HepG2 (cell line): ENCODE measurements at regions not wholly inside any gene's neighbourhood (a gene's known extent, or its start where the extent isn't known, plus 50 kb on each side); places are given as distances from the start of the nearest gene placed in this dataset.
A peak's percentile ranks its signal among the peaks of the same experiment; 100 is the strongest.
"Not testable (repeated sequence)": the region's sequence is repeated elsewhere in the genome, so short reads cannot be mapped to it uniquely, and the experiment has no call there.

Source experiments
- ATAC-seq: fragments of 200-7000 bp; cut with Tn5 transposase; 3 replicates; pipeline ENCODE4 v1.9.1; 2020; ENCODE audit warnings: mild to moderate bottlenecking, moderate library complexity
- BruUV-seq: library from RNA; stranded (reverse); fragments of 400-500 nt; replicated peaks from 2 replicates; lab custom pipeline; 2021; lab: Mats Ljungman, UMichigan
- CTCF ChIA-PET: fragments of 300-600 bp; formaldehyde crosslinking; extraction: SDS; loops from one replicate; lab custom pipeline; 2021; ENCODE audit warnings: low total read pairs, inconsistent platforms, low intra/inter-chr PET ratio; lab: Yijun Ruan, JAX
- POLR2A ChIA-PET: fragments of 350-600 bp; sonication (Branson Sonifier 250); formaldehyde crosslinking; loops from one replicate; lab custom pipeline; 2020; ENCODE audit warnings: antibody characterized with exemption, inconsistent platforms; lab: Yijun Ruan, JAX
- DNase-seq: peaks from one replicate; pipeline ENCODE4 v3.0.0-alpha.2; 2015; ENCODE audit warnings: low spot score
- FAIRE-seq: peaks from 3 replicates; lab custom pipeline; 2011; peaks lifted over from hg19 to GRCh38; lab: Jason Lieb, UNC
- H2AFZ ChIP-seq: one replicate; pipeline ENCODE4 v1.6.1; 2011; ENCODE audit warnings: low read length, inconsistent platforms
- H3K27ac ChIP-seq: fragments of 300-600 bp; 3 replicates; pipeline ENCODE4 v1.8.0; 2011; ENCODE audit warnings: mixed run types, mild to moderate bottlenecking, mixed read lengths, low read length, inconsistent platforms; ENCODE audit not compliant: insufficient read depth; ENCODE audit errors: extremely low read length
- H3K27me3 ChIP-seq, 2 experiments: fragments of 200-600 bp in 1 of 2; 2 replicates in 1 of 2; 3 replicates in 1 of 2; pipeline versions ENCODE4 v1.6.0 to v1.8.0; 2011; ENCODE audit warnings: low read length in 2 of 2, mild to moderate bottlenecking in 2 of 2, moderate library complexity in 2 of 2, inconsistent platforms in 1 of 2; ENCODE audit not compliant: insufficient read depth in 2 of 2, control insufficient read depth in 1 of 2
- H3K36me3 ChIP-seq, 2 experiments: fragments of 200-600 bp in 1 of 2; replicated peaks in 1 of 2; 2 replicates in 1 of 2; 3 replicates in 1 of 2; pipeline versions ENCODE4 v1.5.1 to v1.8.0; 2011; ENCODE audit warnings: low read length in 2 of 2, inconsistent platforms in 1 of 2; ENCODE audit not compliant: insufficient read depth in 2 of 2, control insufficient read depth in 1 of 2
- H3K4me1 ChIP-seq: 2 replicates; pipeline ENCODE4 v1.5.1; 2012; ENCODE audit warnings: low read length, inconsistent platforms; ENCODE audit not compliant: insufficient read depth
- H3K4me2 ChIP-seq: 2 replicates; pipeline ENCODE4 v1.6.0; 2011; ENCODE audit warnings: low read depth, low read length, inconsistent platforms
- H3K4me3 ChIP-seq, 3 experiments: fragments of 200-600 bp in 1 of 3; sonication (generic), shearing (Covaris generic) in 1 of 3; replicated peaks in 1 of 3; 2 replicates each; pipeline ENCODE4 v1.5.1; 2011 to 2016; ENCODE audit warnings: low read length in 3 of 3, inconsistent platforms in 2 of 3, low read depth in 2 of 3, mild to moderate bottlenecking in 2 of 3, control low read depth in 1 of 3, mixed read lengths in 1 of 3; ENCODE audit not compliant: insufficient read depth in 1 of 3
- H3K79me2 ChIP-seq: one replicate; pipeline ENCODE4 v1.6.1; 2011; ENCODE audit warnings: low read length, inconsistent platforms; ENCODE audit not compliant: insufficient read depth
- H3K9ac ChIP-seq: 2 replicates; pipeline ENCODE4 v1.6.0; 2011; ENCODE audit warnings: mild to moderate bottlenecking, low read depth, low read length, inconsistent platforms; ENCODE audit not compliant: insufficient read depth
- H3K9me3 ChIP-seq: 2 replicates; pipeline ENCODE4 v1.5.1; 2012; ENCODE audit warnings: mild to moderate bottlenecking, low read length
- H4K20me1 ChIP-seq: 2 replicates; pipeline ENCODE4 v1.6.0; 2011; ENCODE audit warnings: inconsistent platforms, mild to moderate bottlenecking, low read length, moderate library complexity; ENCODE audit not compliant: insufficient read depth
- STAG1 ChIP-seq: sonication (generic); formaldehyde crosslinking; IDR thresholded peaks from 2 replicates; pipeline ENCODE4 v1.4.0; 2020; ENCODE audit warnings: missing genetic modification reagents
- ZFY ChIP-seq: sonication (generic); formaldehyde crosslinking; IDR thresholded peaks from 2 replicates; pipeline ENCODE4 v1.4.0; 2020; ENCODE audit warnings: missing genetic modification reagents
- WGBS: methylation state at CpG from one replicate; pipeline ENCODE4 v1.1.6; 2017; ENCODE audit warnings: low lambda C conversion rate; 5-methylcytosine and 5-hydroxymethylcytosine counted together
- in situ Hi-C: cut with HindIII; loops from 2 replicates; pipeline ENCODE4 v1.10.0; 2017; ENCODE audit warnings: low pct_unique_long_range_greater_than_20kb; ENCODE audit not compliant: extremely low pct_ligation_motif_present
- intact Hi-C: fragments of 100-400 bp; cut with micrococcal nuclease; formaldehyde crosslinking; loops from one replicate; pipeline ENCODE4 v1.10.0; 2022; ENCODE audit not compliant: unreplicated experiment
- TF ChIP-seq, protein P1 (sequence below): sonication (generic); formaldehyde crosslinking; IDR thresholded peaks from 2 replicates; pipeline ENCODE4 v1.5.0; 2020; ENCODE audit warnings: mild to moderate bottlenecking, missing genetic modification reagents, moderate library complexity
- TF ChIP-seq, protein P2 (sequence below): sonication (generic); formaldehyde crosslinking; IDR thresholded peaks from 2 replicates; pipeline ENCODE4 v1.5.0; 2020; ENCODE audit warnings: mild to moderate bottlenecking, missing genetic modification reagents

DNA sequence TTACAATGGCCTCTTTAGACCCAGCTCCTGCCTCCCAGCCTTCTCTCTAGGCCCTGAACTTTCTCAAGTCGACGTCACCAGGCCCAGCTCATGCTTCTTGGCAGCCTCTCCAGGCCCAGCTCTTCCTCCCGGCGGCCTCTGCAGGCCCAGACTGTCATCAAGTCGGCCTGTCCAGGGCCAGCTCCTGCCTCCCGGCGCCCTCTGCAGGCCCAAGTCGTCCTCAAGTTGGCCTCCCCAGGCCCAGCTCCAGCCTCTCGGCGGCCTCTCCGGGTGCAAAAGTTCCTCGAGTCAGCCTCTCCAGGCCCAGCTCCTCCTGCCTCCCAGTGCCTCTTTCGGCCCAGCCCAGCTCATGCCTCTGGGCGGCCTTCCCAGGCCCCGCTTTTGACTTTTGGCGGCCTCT is 158.1 kb upstream of the CDK13 start:
- H3K4me2 ChIP-seq, H3K4me1 ChIP-seq, H3K9me3 ChIP-seq, FAIRE-seq, CTCF ChIA-PET, in situ Hi-C loops, intact Hi-C loops, ATAC-seq, H3K36me3 ChIP-seq, DNase-seq, H3K9ac ChIP-seq, H3K27ac ChIP-seq, BruUV-seq, H3K79me2 ChIP-seq, H3K4me3 ChIP-seq, H4K20me1 ChIP-seq, POLR2A ChIA-PET, H2AFZ ChIP-seq, H3K27me3 ChIP-seq: not testable (repeated sequence)
- WGBS = 76% methylated on average over 15 of the region's 16 CpGs
- TF ChIP-seq, protein P1, sequence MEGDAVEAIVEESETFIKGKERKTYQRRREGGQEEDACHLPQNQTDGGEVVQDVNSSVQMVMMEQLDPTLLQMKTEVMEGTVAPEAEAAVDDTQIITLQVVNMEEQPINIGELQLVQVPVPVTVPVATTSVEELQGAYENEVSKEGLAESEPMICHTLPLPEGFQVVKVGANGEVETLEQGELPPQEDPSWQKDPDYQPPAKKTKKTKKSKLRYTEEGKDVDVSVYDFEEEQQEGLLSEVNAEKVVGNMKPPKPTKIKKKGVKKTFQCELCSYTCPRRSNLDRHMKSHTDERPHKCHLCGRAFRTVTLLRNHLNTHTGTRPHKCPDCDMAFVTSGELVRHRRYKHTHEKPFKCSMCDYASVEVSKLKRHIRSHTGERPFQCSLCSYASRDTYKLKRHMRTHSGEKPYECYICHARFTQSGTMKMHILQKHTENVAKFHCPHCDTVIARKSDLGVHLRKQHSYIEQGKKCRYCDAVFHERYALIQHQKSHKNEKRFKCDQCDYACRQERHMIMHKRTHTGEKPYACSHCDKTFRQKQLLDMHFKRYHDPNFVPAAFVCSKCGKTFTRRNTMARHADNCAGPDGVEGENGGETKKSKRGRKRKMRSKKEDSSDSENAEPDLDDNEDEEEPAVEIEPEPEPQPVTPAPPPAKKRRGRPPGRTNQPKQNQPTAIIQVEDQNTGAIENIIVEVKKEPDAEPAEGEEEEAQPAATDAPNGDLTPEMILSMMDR (CRISPR knock-in tag) = peak; percentile 44
- TF ChIP-seq STAG1 (CRISPR knock-in tag) (peak; percentile 52), ZFY (peak; percentile 23; the same call in 1 of the 2 replicates)
- TF ChIP-seq, protein P2, sequence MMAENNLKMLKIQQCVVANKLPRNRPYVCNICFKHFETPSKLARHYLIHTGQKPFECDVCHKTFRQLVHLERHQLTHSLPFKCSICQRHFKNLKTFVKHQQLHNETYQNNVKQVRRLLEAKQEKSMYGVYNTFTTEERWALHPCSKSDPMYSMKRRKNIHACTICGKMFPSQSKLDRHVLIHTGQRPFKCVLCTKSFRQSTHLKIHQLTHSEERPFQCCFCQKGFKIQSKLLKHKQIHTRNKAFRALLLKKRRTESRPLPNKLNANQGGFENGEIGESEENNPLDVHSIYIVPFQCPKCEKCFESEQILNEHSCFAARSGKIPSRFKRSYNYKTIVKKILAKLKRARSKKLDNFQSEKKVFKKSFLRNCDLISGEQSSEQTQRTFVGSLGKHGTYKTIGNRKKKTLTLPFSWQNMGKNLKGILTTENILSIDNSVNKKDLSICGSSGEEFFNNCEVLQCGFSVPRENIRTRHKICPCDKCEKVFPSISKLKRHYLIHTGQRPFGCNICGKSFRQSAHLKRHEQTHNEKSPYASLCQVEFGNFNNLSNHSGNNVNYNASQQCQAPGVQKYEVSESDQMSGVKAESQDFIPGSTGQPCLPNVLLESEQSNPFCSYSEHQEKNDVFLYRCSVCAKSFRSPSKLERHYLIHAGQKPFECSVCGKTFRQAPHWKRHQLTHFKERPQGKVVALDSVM (CRISPR knock-in tag) = peak; percentile 56; the same call in 1 of the 2 replicates

DNA sequence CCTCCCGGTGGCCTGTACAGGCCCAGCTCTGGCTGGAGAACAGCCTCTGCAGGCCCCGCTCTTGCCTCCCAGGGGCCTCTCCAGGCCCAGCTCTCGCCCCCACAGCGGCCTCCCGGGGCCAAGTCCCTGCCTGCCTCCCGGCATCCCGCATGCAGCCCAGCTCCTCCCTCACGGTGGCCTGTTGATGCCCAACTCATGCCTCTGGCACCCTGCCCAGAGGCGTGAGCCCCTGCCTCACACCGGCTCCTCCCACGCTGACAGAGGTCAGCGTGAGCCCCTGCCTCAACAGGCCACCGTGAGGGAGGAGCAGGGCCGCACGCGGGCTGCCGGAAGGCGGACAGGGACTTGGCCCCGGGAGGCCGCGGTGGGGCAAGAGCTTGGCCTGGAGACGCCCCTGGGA is 157.0 kb upstream of the CDK13 start:
- H3K9me3 ChIP-seq, H3K4me1 ChIP-seq, intact Hi-C loops, H3K9ac ChIP-seq, H3K4me2 ChIP-seq, H3K36me3 ChIP-seq, DNase-seq, CTCF ChIA-PET, H3K27ac ChIP-seq, H2AFZ ChIP-seq, FAIRE-seq, H3K27me3 ChIP-seq, H3K79me2 ChIP-seq, BruUV-seq, ATAC-seq, H3K4me3 ChIP-seq, POLR2A ChIA-PET, H4K20me1 ChIP-seq, in situ Hi-C loops: not testable (repeated sequence)
- WGBS = 91% methylated on average over 16 of the region's 22 CpGs

DNA sequence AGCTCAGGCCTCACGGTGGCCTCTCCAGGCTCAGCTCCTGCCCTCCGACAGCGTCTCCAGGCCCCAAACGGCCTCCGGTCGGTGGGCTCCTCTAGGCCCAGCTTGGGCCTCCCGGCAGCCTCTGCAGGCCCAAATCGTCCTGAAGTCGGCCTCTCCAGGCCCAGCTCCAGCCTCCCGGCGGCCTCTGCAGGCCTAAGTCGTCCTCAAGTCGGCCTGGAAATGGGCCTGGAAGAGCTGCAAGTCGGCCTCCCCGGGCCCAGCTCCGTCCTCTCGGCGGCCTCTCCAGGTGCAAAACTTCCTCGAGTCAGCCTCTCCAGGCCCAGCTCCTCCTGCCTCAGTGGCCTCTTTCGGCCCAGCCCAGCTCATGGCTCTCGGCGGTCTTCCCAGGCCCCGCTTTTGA is 156.2 kb upstream of the CDK13 start:
- BruUV-seq, H3K4me3 ChIP-seq, H3K79me2 ChIP-seq, H3K4me2 ChIP-seq, H3K27ac ChIP-seq, H3K4me1 ChIP-seq, H3K9ac ChIP-seq, FAIRE-seq, ATAC-seq, CTCF ChIA-PET, DNase-seq, H2AFZ ChIP-seq, H3K9me3 ChIP-seq, H3K27me3 ChIP-seq, in situ Hi-C loops, H3K36me3 ChIP-seq, intact Hi-C loops, POLR2A ChIA-PET, H4K20me1 ChIP-seq: not testable (repeated sequence)
- 75% methylated on average over 10 of the region's 23 CpGs for WGBS
